C4-2B (cell line): ENCODE measurements at regions not wholly inside any gene's neighbourhood (a gene's known extent, or its start where the extent isn't known, plus 50 kb on each side); places are given as distances from the start of the nearest gene placed in this dataset.

ENCODE experiments used
- ZFX ChIP-seq: fragments of 450-650 bp; IDR thresholded peaks from 2 replicates; pipeline ENCODE4 v1.6.1; 2017
- TF ChIP-seq, protein P1 (sequence below): fragments of 450-650 bp; conservative IDR thresholded peaks from 2 replicates; pipeline ENCODE4 v1.5.1; 2017; ENCODE audit warnings: mild to moderate bottlenecking

DNA sequence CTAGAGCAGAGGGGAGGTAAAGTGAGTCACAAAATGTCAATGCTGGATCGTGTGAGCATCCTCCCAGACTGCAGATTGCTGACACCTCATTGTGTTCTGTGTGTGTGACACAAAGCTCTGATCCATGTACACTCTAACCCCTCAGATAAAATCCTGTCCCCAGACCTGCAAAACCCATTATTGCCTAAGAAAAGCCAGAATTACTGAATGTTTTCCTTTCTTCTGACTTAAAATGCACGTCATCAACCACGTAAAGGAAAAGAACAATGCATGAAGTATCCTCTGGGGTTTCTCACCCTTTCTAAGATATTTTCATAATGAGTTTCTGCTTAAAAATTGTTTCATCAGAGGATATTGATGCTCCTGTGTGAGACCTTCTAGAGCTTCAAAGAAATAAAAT lies 218.0 kb upstream of the PREP start:
- TF ChIP-seq, protein P1, sequence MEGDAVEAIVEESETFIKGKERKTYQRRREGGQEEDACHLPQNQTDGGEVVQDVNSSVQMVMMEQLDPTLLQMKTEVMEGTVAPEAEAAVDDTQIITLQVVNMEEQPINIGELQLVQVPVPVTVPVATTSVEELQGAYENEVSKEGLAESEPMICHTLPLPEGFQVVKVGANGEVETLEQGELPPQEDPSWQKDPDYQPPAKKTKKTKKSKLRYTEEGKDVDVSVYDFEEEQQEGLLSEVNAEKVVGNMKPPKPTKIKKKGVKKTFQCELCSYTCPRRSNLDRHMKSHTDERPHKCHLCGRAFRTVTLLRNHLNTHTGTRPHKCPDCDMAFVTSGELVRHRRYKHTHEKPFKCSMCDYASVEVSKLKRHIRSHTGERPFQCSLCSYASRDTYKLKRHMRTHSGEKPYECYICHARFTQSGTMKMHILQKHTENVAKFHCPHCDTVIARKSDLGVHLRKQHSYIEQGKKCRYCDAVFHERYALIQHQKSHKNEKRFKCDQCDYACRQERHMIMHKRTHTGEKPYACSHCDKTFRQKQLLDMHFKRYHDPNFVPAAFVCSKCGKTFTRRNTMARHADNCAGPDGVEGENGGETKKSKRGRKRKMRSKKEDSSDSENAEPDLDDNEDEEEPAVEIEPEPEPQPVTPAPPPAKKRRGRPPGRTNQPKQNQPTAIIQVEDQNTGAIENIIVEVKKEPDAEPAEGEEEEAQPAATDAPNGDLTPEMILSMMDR, result no peak
- TF ChIP-seq ZFX, result no peak
